ENCODE measurements at regions not wholly inside any gene's neighbourhood (a gene's known extent, or its start where the extent isn't known, plus 50 kb on each side); places are given as distances from the start of the nearest gene placed in this dataset.

GRCh38 chr4:155008389-155008788 lies 200.0 kb upstream of the NPY2R start:
- Histone ChIP-seq H2AFZ (ENCODE audit: low read length) (no peak overlapping the region), H3K9me3 (ENCODE audit: insufficient read depth, low read depth, low read length) (no peaks in the 10 kb centered on the region), H3K4me1 (ENCODE audit: insufficient read depth, low read length, poor library complexity, severe bottlenecking) (no peaks in the 10 kb centered on the region), H3K9ac (ENCODE audit: low read depth, low read length, poor library complexity, severe bottlenecking) (no peak overlapping the region), H3F3A (ENCODE audit: low read depth) (no peaks in the 10 kb centered on the region), H3K9me2 (replicated peaks; ENCODE audit: low read depth, low read length) (no peaks in the 10 kb centered on the region), H3K4me2 (ENCODE audit: low read depth, low read length, poor library complexity, severe bottlenecking) (no peak overlapping the region), H3K4me3 (ENCODE audit: low read length, poor library complexity, severe bottlenecking) (no peak overlapping the region), H4K20me1 (ENCODE audit: insufficient read depth, low read length, poor library complexity, severe bottlenecking) (no peaks in the 10 kb centered on the region), H3K27me3 (ENCODE audit: insufficient read depth, low read length, poor library complexity, severe bottlenecking) (no peaks in the 10 kb centered on the region), H3K79me2 (ENCODE audit: insufficient read depth, low read length) (no peaks in the 10 kb centered on the region), H3K36me3 (ENCODE audit: insufficient read depth, low read length) (no peaks in the 10 kb centered on the region)
- TF ChIP-seq CTCF (conservative IDR thresholded peaks at IDR 0.05; ENCODE audit: low read length) (no peak), EZH2phosphoT487 (IDR thresholded peaks at IDR 0.05; ENCODE audit: borderline replicate concordance) (no peak)

GRCh38 chr4:155009288-155009687 lies 199.1 kb upstream of the NPY2R start:
- Histone ChIP-seq H3K36me3 (ENCODE audit: insufficient read depth, low read length) (no peaks in the 10 kb centered on the region), H3K9me3 (ENCODE audit: insufficient read depth, low read depth, low read length) (no peaks in the 10 kb centered on the region), H4K20me1 (ENCODE audit: insufficient read depth, low read length, poor library complexity, severe bottlenecking) (no peaks in the 10 kb centered on the region), H3K4me2 (ENCODE audit: low read depth, low read length, poor library complexity, severe bottlenecking) (no peak overlapping the region), H3F3A (ENCODE audit: low read depth) (no peaks in the 10 kb centered on the region), H3K79me2 (ENCODE audit: insufficient read depth, low read length) (no peaks in the 10 kb centered on the region), H3K4me1 (ENCODE audit: insufficient read depth, low read length, poor library complexity, severe bottlenecking) (no peaks in the 10 kb centered on the region), H3K27me3 (ENCODE audit: insufficient read depth, low read length, poor library complexity, severe bottlenecking) (no peaks in the 10 kb centered on the region), H3K4me3 (ENCODE audit: low read length, poor library complexity, severe bottlenecking) (no peak overlapping the region), H3K9ac (ENCODE audit: low read depth, low read length, poor library complexity, severe bottlenecking) (no peak overlapping the region), H3K9me2 (replicated peaks; ENCODE audit: low read depth, low read length) (no peaks in the 10 kb centered on the region), H2AFZ (ENCODE audit: low read length) (peak overlapping the region; percentile 58; the same call in 1 of the 2 replicates)
- no peak for TF ChIP-seq CTCF (conservative IDR thresholded peaks at IDR 0.05; ENCODE audit: low read length)
- no peak for TF ChIP-seq EZH2phosphoT487 (IDR thresholded peaks at IDR 0.05; ENCODE audit: borderline replicate concordance)

GRCh38 chr4:155010376-155010775 lies 198.1 kb upstream of the NPY2R start:
- Histone ChIP-seq H3K4me2 (ENCODE audit: low read depth, low read length, poor library complexity, severe bottlenecking) (no peak overlapping the region), H3K9ac (ENCODE audit: low read depth, low read length, poor library complexity, severe bottlenecking) (no peak overlapping the region), H3F3A (ENCODE audit: low read depth) (no peaks in the 10 kb centered on the region), H2AFZ (ENCODE audit: low read length) (no peak overlapping the region), H3K4me1 (ENCODE audit: insufficient read depth, low read length, poor library complexity, severe bottlenecking) (no peaks in the 10 kb centered on the region), H3K36me3 (ENCODE audit: insufficient read depth, low read length) (no peaks in the 10 kb centered on the region), H4K20me1 (ENCODE audit: insufficient read depth, low read length, poor library complexity, severe bottlenecking) (no peaks in the 10 kb centered on the region), H3K9me2 (replicated peaks; ENCODE audit: low read depth, low read length) (no peaks in the 10 kb centered on the region), H3K4me3 (ENCODE audit: low read length, poor library complexity, severe bottlenecking) (no peak overlapping the region), H3K79me2 (ENCODE audit: insufficient read depth, low read length) (no peaks in the 10 kb centered on the region), H3K27me3 (ENCODE audit: insufficient read depth, low read length, poor library complexity, severe bottlenecking) (no peaks in the 10 kb centered on the region), H3K9me3 (ENCODE audit: insufficient read depth, low read depth, low read length) (no peaks in the 10 kb centered on the region)
- TF ChIP-seq EZH2phosphoT487 (IDR thresholded peaks at IDR 0.05; ENCODE audit: borderline replicate concordance): no peak
- TF ChIP-seq CTCF (conservative IDR thresholded peaks at IDR 0.05; ENCODE audit: low read length): no peak

All from Loucy (cell line).